Activated T-helper 1 cell treated with anti-CD3 and anti-CD28 coated beads, Interleukin-12 subunit alpha, Interleukin-12 subunit beta, Interleukin-2, Interleukin-4 antibody, amounts not matched to agents 30 ng/mL and 10 ng/mL and 1 ng/mL, durations not matched to agents 14 hours and 24 hours and 36 hours (primary cell): ENCODE measurements at regions not wholly inside any gene's neighbourhood (a gene's known extent, or its start where the extent isn't known, plus 50 kb on each side); places are given as distances from the start of the nearest gene placed in this dataset.

Experiments
- DNase-seq: peaks from one replicate; pipeline ENCODE4 v3.0.0; 2021; ENCODE audit warnings: low spot score
- H3K27ac Mint-ChIP-seq: one replicate; pipeline ENCODE4 v1.8.0; 2021; ENCODE audit warnings: mild to moderate bottlenecking, mixed read lengths
- H3K27me3 Mint-ChIP-seq: one replicate; pipeline ENCODE4 v1.8.0; 2022; ENCODE audit warnings: mild to moderate bottlenecking, moderate library complexity, mixed read lengths; ENCODE audit not compliant: insufficient read depth
- H3K36me3 Mint-ChIP-seq: one replicate; pipeline ENCODE4 v1.8.0; 2021; ENCODE audit warnings: low read depth, mixed read lengths
- H3K4me1 Mint-ChIP-seq: one replicate; pipeline ENCODE4 v1.8.0; 2021; ENCODE audit warnings: low read depth, mixed read lengths
- H3K4me3 Mint-ChIP-seq: one replicate; pipeline ENCODE4 v1.8.0; 2021; ENCODE audit warnings: mild to moderate bottlenecking, moderate library complexity, mixed read lengths
- H3K9me3 Mint-ChIP-seq: one replicate; pipeline ENCODE4 v1.8.0; 2021; ENCODE audit warnings: mixed read lengths
- intact Hi-C: fragments of 100-400 bp; cut with micrococcal nuclease; formaldehyde crosslinking; loops from one replicate; pipeline ENCODE4 v1.15.1; 2024

DNA sequence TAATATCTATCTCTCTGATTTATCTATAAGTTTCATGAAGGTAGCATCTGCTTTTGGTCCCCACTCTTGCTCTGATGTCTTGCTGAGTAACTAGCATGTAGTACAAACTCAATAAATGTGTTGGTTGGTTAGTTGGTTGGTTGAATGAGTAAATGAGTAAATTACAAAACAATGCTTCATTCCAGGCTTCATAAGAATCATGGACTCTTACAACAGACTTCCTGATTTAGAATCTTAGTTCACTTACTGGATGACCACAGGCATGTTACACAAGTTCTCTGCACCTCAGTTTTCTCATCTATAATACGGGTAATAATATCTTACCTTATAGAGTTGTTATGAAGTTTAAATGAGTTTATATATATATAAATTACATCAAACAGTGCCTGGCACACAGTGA is 98.6 kb downstream of the ZNF281 start:
- Mint-ChIP-seq H3K36me3 (no peaks in the 10 kb centered on the region), H3K27ac (no peak overlapping the region), H3K4me1 (peaks cover 11% of the 10 kb centered on the region), H3K27me3 (peaks cover 8% of the 10 kb centered on the region), H3K9me3 (no peaks in the 10 kb centered on the region), H3K4me3 (no peak overlapping the region)
- no peak for DNase-seq
- intact Hi-C loops, result no loop called here

DNA sequence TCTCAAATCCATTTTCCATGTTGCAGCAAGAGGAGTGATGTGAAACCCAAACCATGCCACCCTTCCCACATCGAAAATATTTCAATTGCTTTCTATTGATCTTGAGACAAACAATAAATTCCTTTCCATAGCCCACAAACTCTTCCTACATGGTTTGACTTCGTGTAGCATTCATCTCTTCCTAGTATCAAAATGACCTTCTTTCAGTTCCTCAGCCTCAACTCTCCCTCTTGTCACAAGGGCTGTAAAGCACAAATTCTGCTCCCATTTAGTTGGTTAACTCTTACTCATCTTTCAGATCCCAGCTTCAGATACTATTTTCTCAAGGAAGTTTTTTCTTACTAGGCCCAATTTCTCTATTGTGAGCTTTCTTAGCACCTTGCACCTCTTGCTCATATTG is 99.0 kb downstream of the ZNF281 start:
- DNase-seq, result no peak
- Mint-ChIP-seq H3K4me1 (peaks cover 15% of the 10 kb centered on the region), H3K36me3 (no peaks in the 10 kb centered on the region), H3K9me3 (no peaks in the 10 kb centered on the region), H3K4me3 (no peak overlapping the region), H3K27ac (no peak overlapping the region), H3K27me3 (peaks cover 8% of the 10 kb centered on the region)
- intact Hi-C loops, result no loop called here

DNA sequence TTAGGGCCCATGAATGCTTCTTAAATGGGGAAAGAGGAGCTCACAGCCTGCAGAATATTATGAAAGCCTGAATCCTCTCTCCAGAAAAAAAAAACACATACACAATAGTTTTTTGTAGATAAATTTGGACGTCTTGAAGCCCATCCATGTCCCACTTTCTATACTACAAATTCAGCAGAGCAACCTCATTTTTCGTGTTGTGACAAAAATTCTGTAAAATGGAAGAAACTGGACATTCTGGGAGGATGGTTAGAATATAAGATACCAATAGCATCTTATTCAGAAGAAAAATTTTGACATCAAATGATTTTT is 102.1 kb downstream of the ZNF281 start:
- no peaks in the 10 kb centered on the region for H3K9me3 Mint-ChIP-seq
- no peak overlapping the region for H3K4me3 Mint-ChIP-seq
- intact Hi-C loops, result loop anchor here (1.0 to 10.0 kb wide), 7 partner anchors 45 to 623 kb away; partner anchors contain the start of gene ZNF281
- peaks cover 10% of the 10 kb centered on the region for H3K27me3 Mint-ChIP-seq
- H3K36me3 Mint-ChIP-seq, result no peaks in the 10 kb centered on the region
- H3K4me1 Mint-ChIP-seq, result peaks cover 22% of the 10 kb centered on the region
- no peak overlapping the region for H3K27ac Mint-ChIP-seq
- DNase-seq, result no peak

DNA sequence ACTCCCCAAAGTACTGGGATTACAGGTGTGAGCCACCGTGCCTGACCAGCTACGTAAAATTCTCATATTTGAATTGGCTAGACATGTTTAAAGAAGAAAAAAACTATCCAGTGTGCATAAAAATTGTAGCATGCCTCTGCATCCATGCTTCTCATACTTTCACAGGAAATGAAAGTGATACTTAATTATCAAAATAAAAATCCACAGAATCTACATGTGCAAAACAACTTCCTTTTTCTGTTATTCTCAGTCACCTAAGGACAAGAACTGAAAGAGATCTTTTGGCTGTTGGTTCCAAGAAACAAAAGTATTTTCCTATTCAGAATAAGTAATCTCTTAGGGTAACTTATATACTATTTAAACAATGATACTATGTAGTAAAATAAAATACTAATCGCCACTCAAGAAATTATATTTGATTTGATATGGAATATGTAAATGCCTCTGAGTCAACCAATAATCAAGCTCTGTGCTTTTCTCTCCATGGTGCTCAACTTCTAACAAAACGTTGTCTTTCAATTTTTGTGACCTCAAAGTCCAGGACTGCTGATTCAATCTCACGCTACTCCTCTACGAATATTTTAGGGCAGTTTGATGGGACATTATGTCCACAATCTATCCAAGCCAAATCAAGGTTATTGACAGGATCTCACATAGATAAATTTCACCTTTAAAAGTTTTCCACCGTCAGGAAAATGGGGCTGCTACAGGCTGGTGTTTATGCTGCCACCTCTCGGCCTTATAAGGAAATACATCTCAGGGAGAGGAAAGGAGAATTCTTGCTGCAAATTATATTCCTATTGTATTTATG is 102.7 kb downstream of the ZNF281 start:
- Mint-ChIP-seq H3K4me1 (peaks cover 26% of the 10 kb centered on the region), H3K9me3 (no peaks in the 10 kb centered on the region), H3K4me3 (peak overlapping the region; percentile 40), H3K27me3 (peaks cover 7% of the 10 kb centered on the region), H3K27ac (peak overlapping the region; percentile 50), H3K36me3 (no peaks in the 10 kb centered on the region)
- no peak for DNase-seq
- intact Hi-C loops, result loop anchor here (1.0 to 10.0 kb wide), 7 partner anchors 45 to 622 kb away; partner anchors contain the start of gene ZNF281

DNA sequence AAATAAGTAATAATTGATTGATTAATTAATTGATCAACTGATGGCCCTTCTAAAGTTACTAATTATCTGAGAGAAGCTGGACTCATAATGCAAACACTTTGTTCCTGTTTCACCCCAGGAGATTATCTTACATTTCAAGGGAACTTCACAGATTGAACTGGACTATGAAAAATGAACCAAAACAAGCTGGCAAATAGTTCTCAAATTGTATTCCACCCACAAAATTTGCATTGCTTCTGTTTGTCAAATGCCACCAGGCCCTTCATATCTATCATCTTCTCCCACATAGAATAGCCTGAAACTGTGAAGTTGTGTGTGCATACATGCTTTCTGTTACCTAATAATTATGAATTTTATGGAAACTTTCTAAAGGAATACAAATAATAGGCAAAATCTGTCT is 104.0 kb downstream of the ZNF281 start:
- Mint-ChIP-seq H3K4me1 (peaks cover 26% of the 10 kb centered on the region), H3K36me3 (no peaks in the 10 kb centered on the region)

DNA sequence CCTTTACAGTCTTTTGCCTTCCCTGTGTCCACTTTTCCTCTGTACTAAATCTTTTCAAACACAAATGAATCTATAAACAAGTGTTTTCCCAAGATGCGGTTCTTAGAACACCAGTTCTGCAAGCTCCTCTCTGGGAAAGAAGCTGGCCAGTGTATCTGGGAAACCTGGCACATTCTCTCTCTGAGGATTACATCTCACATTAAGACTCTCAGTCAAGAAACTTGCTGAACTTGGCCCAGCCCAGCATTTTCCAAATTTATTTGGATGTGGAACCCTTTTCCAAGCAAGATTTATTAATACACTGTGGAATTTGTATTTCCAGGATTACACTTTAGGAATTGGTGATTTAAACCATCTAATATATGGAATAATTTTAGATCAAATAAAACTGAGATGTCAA is 105.7 kb downstream of the ZNF281 start:
- Mint-ChIP-seq H3K36me3 (no peaks in the 10 kb centered on the region), H3K9me3 (no peaks in the 10 kb centered on the region), H3K27ac (no peak overlapping the region), H3K4me3 (no peak overlapping the region), H3K4me1 (peaks cover 26% of the 10 kb centered on the region), H3K27me3 (peaks cover 10% of the 10 kb centered on the region)
- intact Hi-C loops, result loop anchor here (10.0 kb wide), 1 partner anchor 619 kb away; no protein-coding TSS in a partner anchor
- DNase-seq, result no peak

More for the DNA sequence above, 104.0 kb downstream of the ZNF281 start:
- no peak for DNase-seq
- H3K4me3 Mint-ChIP-seq, result no peak overlapping the region
- intact Hi-C loops, result loop anchor here (2.0 to 10.0 kb wide), 3 partner anchors 51 to 621 kb away; no protein-coding TSS in a partner anchor
- H3K9me3 Mint-ChIP-seq, result no peaks in the 10 kb centered on the region
- no peak overlapping the region for H3K27ac Mint-ChIP-seq
- H3K27me3 Mint-ChIP-seq, result peaks cover 7% of the 10 kb centered on the region

DNA sequence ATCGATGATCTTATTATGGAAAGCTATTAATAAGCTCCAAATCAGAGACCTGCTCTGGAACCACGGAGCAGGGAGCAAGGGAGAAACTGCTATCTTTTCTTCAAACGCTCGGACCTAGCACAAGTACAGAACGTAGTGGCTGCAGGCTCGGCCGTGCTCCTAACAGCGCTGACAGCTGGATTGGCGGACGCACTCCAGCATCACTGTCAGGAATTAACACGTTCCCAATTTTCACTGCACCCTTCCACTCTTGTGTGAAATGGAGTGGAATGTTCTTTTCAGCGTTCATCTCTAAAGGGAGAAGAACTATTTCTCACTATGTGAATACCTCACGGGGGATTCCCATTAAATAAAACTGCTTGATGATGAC is 106.9 kb downstream of the ZNF281 start:
- H3K9me3 Mint-ChIP-seq, result no peaks in the 10 kb centered on the region
- H3K4me3 Mint-ChIP-seq, result peak overlapping the region; percentile 83
- H3K27me3 Mint-ChIP-seq, result peaks cover 12% of the 10 kb centered on the region
- no peak overlapping the region for H3K27ac Mint-ChIP-seq
- H3K4me1 Mint-ChIP-seq, result peaks cover 26% of the 10 kb centered on the region
- no peaks in the 10 kb centered on the region for H3K36me3 Mint-ChIP-seq
- no peak for DNase-seq
- intact Hi-C loops, result loop anchor here (1.0 to 10.0 kb wide), 4 partner anchors 180 to 618 kb away; no protein-coding TSS in a partner anchor

DNA sequence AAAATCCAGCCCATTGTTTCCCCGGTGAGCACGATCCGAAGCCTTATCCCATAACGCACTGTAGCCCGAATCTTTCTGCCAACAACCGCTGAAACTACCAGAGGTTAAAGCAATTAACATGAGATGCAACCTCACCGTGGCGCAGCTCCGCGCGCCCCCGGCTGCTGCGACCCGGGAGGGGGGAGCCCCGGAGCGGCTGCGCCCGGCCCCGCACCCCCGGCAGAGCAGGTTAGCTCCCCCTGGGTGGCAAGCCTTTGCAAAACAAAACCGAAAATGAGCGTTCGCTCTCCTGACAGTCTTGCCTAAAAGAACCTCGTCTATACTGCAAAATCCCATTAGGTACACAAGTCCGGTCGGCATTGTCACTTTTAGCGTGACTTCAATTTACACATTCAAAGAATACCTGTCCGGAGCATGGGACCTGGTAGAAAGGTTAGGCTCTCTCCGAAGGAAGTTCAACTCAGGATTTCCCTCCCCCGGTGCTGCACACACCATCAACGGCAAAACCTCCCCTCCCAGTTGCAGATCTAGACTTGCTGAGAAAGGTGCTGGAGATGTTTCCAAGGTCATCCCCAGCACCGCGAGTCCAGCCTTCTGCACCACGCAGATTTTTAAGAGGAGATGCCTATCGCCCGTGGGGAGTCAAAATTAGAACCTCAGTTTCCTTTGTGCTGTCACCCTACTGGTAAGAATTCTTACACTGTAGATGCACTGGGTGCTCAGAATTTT is 107.5 kb downstream of the ZNF281 start:
- Mint-ChIP-seq H3K4me3 (peak overlapping the region; percentile 83), H3K27me3 (peaks cover 17% of the 10 kb centered on the region), H3K4me1 (peaks cover 23% of the 10 kb centered on the region), H3K9me3 (no peaks in the 10 kb centered on the region), H3K27ac (no peak overlapping the region), H3K36me3 (no peaks in the 10 kb centered on the region)
- peak; percentile 53 for DNase-seq
- intact Hi-C loops, result loop anchor here (1.0 to 10.0 kb wide), 4 partner anchors 180 to 618 kb away; no protein-coding TSS in a partner anchor

DNA sequence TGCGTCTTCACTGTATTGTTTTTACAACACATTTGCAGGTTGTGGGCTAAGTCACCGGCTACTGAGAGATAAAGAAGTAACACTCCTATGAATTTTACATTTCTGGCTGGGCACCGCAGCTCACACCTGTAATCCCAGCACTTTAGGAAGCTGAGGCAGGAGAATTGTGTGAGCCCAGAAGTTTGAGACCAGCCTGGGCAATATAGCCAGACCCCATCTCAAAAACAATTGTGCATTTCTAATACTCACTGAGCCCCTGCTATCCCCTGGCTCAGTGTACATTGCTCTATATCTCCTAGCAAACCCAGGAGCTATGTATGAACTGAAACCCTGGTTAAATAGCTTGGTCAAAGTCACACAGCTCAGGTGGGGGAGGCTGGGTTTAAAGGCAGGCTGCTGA is 108.7 kb downstream of the ZNF281 start:
- H3K27me3 Mint-ChIP-seq, result peaks cover 22% of the 10 kb centered on the region
- H3K4me1 Mint-ChIP-seq, result peaks cover 14% of the 10 kb centered on the region
- DNase-seq, result no peak
- H3K36me3 Mint-ChIP-seq, result no peaks in the 10 kb centered on the region
- H3K9me3 Mint-ChIP-seq, result no peaks in the 10 kb centered on the region
- no peak overlapping the region for H3K4me3 Mint-ChIP-seq
- H3K27ac Mint-ChIP-seq, result no peak overlapping the region
- intact Hi-C loops, result loop anchor here (10.0 kb wide), 1 partner anchor 616 kb away; no protein-coding TSS in a partner anchor

DNA sequence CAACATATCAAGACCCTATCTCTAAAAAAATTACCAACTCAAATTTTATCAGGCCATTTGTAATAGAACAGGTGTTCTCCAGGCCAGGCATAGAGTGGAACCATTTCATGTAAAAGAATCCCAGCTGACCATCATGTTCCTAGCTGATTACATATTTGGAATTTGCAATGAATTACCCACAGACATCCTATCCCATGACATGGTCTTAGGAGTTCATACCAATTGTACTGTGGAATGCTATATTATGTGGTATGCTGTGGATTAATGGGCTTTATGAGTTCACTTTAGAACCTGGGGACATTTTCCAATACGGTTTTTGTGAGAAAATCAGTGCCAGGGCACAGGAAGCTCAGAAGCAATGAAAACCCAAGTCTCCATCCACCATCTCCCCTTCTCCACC is 110.3 kb downstream of the ZNF281 start:
- peaks cover 8% of the 10 kb centered on the region for H3K4me1 Mint-ChIP-seq
- DNase-seq, result no peak
- no peaks in the 10 kb centered on the region for H3K36me3 Mint-ChIP-seq
- intact Hi-C loops, result no loop called here
- H3K4me3 Mint-ChIP-seq, result no peak overlapping the region
- no peak overlapping the region for H3K27ac Mint-ChIP-seq
- H3K9me3 Mint-ChIP-seq, result no peaks in the 10 kb centered on the region
- peaks cover 23% of the 10 kb centered on the region for H3K27me3 Mint-ChIP-seq

DNA sequence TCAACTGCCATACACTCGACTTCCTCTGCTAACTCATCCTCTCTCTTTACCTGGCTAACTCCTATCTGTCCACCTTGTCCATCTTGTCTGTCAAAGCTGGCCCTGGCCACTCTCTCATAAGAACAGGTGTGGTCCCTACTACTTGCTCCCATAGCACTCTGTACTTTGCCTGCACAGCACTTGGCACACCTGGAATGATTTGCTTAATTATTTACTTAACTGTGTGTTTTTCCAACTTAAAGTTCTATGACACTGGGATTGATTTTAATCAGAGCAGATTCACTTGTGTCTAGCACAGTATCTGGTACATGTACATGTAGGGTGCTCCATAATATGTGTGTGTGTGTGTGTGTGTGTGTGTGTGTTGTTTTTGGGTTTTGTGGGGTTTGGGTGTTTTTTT is 111.6 kb downstream of the ZNF281 start:
- Mint-ChIP-seq H3K9me3 (no peaks in the 10 kb centered on the region), H3K27me3 (peaks cover 18% of the 10 kb centered on the region), H3K36me3 (no peaks in the 10 kb centered on the region), H3K4me1 (peaks cover 8% of the 10 kb centered on the region), H3K27ac (no peak overlapping the region), H3K4me3 (no peak overlapping the region)
- intact Hi-C loops, result no loop called here
- DNase-seq, result no peak

DNA sequence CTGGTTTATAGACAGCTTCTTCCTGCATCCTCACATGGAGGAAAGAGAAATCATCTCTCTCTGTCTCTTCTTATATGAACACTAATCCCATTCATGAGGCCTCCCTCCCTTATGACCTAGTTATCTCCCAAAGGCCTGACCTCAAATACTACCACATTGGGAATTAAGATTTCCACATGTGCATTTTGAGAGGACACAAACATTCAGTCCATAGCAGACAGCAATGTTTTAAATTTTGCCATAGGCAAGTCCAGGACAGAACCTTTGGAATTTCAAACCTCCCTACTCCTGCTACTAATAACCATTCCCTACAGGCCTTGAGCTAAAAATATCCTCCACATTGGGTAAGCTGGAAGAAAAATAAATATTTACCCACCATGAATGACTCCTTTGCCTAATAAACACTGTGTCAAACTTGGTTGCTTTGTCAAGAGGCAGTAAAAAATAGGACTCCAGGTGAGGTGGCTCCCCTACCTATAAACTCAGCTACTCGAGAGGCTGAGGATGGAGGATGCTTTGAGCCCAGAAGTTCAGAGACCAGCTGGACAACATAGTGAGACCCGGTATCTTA is 113.7 kb downstream of the ZNF281 start:
- Mint-ChIP-seq H3K36me3 (no peaks in the 10 kb centered on the region), H3K9me3 (no peaks in the 10 kb centered on the region), H3K4me1 (no peaks in the 10 kb centered on the region), H3K4me3 (no peak overlapping the region), H3K27me3 (peaks cover 17% of the 10 kb centered on the region), H3K27ac (no peak overlapping the region)
- DNase-seq, result no peak
- intact Hi-C loops, result no loop called here

DNA sequence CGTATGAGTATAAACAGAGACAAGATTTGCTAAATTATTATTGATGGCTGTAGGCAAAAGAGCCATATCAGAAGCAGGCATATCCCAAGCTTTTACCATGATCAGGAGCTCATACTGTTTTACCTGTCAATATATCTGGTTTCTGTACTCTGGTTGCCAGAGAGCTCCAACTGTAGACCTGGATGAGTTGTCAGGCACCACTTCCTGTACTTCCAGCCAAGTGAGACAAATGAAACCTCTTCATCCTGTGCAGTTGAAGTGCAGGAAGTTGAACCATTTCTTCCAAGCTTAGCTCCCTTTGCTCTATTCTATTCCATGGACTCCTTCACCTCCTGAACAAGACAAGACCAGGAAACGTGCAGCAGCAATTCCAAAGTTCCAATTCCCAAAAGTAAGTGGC is 115.6 kb downstream of the ZNF281 start:
- Mint-ChIP-seq H3K27me3 (peaks cover 17% of the 10 kb centered on the region), H3K27ac (no peak overlapping the region), H3K36me3 (no peaks in the 10 kb centered on the region), H3K4me3 (no peak overlapping the region), H3K4me1 (no peaks in the 10 kb centered on the region), H3K9me3 (no peaks in the 10 kb centered on the region)
- intact Hi-C loops, result no loop called here
- no peak for DNase-seq
